ENCODE measurements at regions not wholly inside any gene's neighbourhood (a gene's known extent, or its start where the extent isn't known, plus 50 kb on each side); places are given as distances from the start of the nearest gene placed in this dataset.

DNA sequence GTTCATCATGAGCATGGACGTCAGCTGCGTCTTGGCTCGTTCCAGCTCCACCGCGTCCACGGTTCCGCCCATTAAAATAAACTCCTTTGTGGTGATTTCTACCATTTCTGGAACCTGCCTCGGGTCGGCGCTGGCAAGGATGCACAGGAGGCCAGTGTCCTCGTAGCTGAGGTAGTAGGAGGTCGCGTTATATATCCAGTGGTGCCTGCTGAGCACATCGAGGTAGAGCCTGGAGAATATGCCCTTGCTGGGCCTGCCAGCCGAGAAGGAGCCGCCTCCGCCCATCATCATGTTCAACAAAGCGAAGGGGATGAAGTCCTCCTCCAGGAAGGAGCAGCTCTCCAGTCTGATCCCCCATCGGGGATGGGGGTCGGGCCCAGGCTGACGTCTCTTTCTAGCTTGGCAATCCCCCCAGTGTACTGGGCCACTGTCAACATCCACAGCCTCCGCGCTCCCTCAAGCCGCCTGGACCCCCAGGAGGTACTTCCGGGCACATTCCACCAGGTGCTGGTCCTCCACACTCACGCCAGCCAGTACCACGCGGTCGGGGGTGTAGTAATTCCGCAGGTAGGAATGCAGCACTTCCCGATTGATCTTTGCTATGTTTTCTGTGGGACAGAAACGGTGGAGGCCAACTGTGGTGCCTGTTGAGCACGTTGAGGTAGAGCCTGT, 120.9 kb upstream of the GRID2 start:
- no peaks in the 10 kb centered on the region for H3K4me1 ChIP-seq
- H3K9ac ChIP-seq (ENCODE audit: low read depth in 2 of 2, low read length in 2 of 2) = no peak overlapping the region
- intact Hi-C loops (cut with DNase I) = no loop called here
- DNase-seq = no peak
- no peak overlapping the region for H3K27ac ChIP-seq
- TF ChIP-seq, protein P1, sequence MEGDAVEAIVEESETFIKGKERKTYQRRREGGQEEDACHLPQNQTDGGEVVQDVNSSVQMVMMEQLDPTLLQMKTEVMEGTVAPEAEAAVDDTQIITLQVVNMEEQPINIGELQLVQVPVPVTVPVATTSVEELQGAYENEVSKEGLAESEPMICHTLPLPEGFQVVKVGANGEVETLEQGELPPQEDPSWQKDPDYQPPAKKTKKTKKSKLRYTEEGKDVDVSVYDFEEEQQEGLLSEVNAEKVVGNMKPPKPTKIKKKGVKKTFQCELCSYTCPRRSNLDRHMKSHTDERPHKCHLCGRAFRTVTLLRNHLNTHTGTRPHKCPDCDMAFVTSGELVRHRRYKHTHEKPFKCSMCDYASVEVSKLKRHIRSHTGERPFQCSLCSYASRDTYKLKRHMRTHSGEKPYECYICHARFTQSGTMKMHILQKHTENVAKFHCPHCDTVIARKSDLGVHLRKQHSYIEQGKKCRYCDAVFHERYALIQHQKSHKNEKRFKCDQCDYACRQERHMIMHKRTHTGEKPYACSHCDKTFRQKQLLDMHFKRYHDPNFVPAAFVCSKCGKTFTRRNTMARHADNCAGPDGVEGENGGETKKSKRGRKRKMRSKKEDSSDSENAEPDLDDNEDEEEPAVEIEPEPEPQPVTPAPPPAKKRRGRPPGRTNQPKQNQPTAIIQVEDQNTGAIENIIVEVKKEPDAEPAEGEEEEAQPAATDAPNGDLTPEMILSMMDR (IDR thresholded peaks at IDR 0.05) = no peak
- H3K27me3 ChIP-seq = no peaks in the 10 kb centered on the region
- H3K36me3 ChIP-seq = no peaks in the 10 kb centered on the region
- no peaks in the 10 kb centered on the region for H3K9me3 ChIP-seq
- no peak overlapping the region for H3K4me3 ChIP-seq

DNA sequence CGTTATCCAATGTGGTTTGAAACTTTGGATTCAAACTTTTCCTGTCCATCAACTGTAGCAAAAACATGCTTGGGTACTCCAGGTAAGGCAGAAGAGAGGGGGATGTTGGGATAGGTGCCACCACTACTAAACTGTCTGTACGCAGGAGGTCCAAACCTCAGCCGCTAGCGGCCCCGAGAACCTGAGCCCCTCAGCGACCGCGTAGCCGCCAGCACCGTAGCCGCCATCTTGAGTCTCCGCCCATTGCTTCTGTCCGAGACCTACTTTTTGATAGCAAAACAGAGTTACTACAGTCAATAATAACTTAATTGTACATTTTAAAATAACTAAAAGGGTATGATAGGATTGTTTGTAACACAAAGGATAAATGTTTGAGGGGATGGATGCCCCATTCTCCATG, 119.9 kb upstream of the GRID2 start:
- no peaks in the 10 kb centered on the region for H3K4me1 ChIP-seq
- intact Hi-C loops (cut with DNase I) = no loop called here
- no peaks in the 10 kb centered on the region for H3K27me3 ChIP-seq
- TF ChIP-seq, protein P1 (IDR thresholded peaks at IDR 0.05) = no peak
- no peak overlapping the region for H3K9ac ChIP-seq (ENCODE audit: low read depth in 2 of 2, low read length in 2 of 2)
- no peak overlapping the region for H3K27ac ChIP-seq
- no peaks in the 10 kb centered on the region for H3K36me3 ChIP-seq
- H3K4me3 ChIP-seq = no peak overlapping the region
- H3K9me3 ChIP-seq = no peaks in the 10 kb centered on the region
- DNase-seq = no peak

DNA sequence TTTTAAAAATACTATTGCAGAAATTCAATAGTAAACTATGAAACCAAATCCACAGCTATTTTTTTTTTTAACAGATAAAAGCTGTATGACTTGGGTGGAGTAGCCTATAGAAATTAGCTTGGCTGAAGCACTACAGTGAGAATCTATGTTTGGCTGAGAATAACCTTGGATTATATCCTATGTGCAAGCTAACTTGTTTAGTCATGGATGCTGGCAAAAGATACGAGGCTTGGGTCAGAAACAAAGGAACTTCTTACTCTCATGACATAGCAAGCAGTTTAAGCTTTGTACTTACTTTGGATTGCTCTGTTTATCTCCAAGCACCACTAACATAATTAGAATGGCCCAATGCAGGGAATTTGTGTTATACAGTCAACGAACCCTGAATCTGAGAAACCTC, 119.2 kb upstream of the GRID2 start:
- intact Hi-C loops (cut with DNase I) = no loop called here
- Histone ChIP-seq H3K27ac (no peak overlapping the region), H3K4me1 (no peaks in the 10 kb centered on the region), H3K27me3 (no peaks in the 10 kb centered on the region), H3K36me3 (no peaks in the 10 kb centered on the region), H3K9me3 (no peaks in the 10 kb centered on the region), H3K9ac (ENCODE audit: low read depth in 2 of 2, low read length in 2 of 2) (no peak overlapping the region), H3K4me3 (no peak overlapping the region)
- DNase-seq = no peak
- TF ChIP-seq, protein P1 (IDR thresholded peaks at IDR 0.05) = no peak

DNA sequence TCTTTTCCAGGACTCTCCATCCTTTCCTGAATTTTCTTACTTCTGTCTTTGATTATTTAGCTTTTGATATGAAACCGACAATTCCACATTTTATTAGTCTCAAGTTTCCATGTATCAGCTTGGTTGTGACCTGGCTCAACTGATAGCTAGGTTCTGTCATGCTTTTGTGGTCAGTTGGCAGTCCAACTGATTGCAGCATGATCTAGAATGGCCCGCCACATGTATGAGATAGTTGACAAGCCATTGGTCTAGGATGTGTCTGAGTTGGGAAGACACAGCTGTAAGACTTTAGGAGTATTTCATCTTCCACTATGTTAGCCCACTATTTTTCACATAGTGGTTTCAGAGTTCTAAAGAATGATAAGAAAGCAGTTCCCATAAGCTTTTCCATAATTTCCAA, 117.5 kb upstream of the GRID2 start:
- H3K4me1 ChIP-seq = no peaks in the 10 kb centered on the region
- no peak overlapping the region for H3K9ac ChIP-seq (ENCODE audit: low read depth in 2 of 2, low read length in 2 of 2)
- no peaks in the 10 kb centered on the region for H3K9me3 ChIP-seq
- no peak for DNase-seq
- TF ChIP-seq, protein P1 (IDR thresholded peaks at IDR 0.05) = no peak
- H3K36me3 ChIP-seq = no peaks in the 10 kb centered on the region
- intact Hi-C loops (cut with DNase I) = no loop called here
- no peaks in the 10 kb centered on the region for H3K27me3 ChIP-seq
- no peak overlapping the region for H3K27ac ChIP-seq
- no peak overlapping the region for H3K4me3 ChIP-seq

DNA sequence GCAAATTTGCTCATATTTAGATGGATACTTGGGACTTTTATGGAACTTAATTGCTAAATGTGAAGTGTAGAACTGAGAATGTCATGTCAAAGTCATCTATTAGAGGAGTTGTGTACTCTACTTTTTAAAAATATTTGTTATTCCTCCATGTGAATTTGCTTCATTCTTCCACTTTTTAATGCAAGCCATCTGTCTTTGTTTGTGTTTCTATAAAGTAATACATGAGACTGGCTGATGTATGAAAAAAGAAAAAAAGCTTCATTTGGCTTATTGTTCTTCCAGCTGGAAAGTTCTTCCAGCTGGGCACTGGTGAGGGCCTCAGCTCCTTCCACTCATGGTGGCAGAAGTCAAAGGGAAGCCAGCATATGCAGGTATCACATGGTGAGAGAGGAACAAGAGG, 114.6 kb upstream of the GRID2 start:
- DNase-seq = no peak
- intact Hi-C loops (cut with DNase I) = no loop called here
- H3K9me3 ChIP-seq = no peaks in the 10 kb centered on the region
- TF ChIP-seq, protein P1 (IDR thresholded peaks at IDR 0.05) = no peak
- no peak overlapping the region for H3K4me3 ChIP-seq
- no peaks in the 10 kb centered on the region for H3K4me1 ChIP-seq
- no peak overlapping the region for H3K27ac ChIP-seq
- H3K36me3 ChIP-seq = no peaks in the 10 kb centered on the region
- no peaks in the 10 kb centered on the region for H3K27me3 ChIP-seq
- no peak overlapping the region for H3K9ac ChIP-seq (ENCODE audit: low read depth in 2 of 2, low read length in 2 of 2)
